B cell (primary cell): ENCODE measurements at regions not wholly inside any gene's neighbourhood (a gene's known extent, or its start where the extent isn't known, plus 50 kb on each side); places are given as distances from the start of the nearest gene placed in this dataset.

Experiments
- ATAC-seq: fragments of 200-7000 bp; cut with Tn5 transposase; one replicate; pipeline ENCODE4 v1.10.0; 2021; ENCODE audit warnings: low read depth, mild to moderate bottlenecking, moderate number of reproducible peaks, moderate library complexity
- CTCF ChIA-PET: fragments of 350-600 bp; sonication (Branson Sonifier 250); formaldehyde crosslinking; loops from one replicate; lab custom pipeline; 2021; ENCODE audit warnings: antibody characterized with exemption, inconsistent platforms; lab: Charles Lee
- POLR2A ChIA-PET: fragments of 350-600 bp; sonication (Branson Sonifier 250); formaldehyde crosslinking; loops from one replicate; lab custom pipeline; 2021; ENCODE audit warnings: antibody characterized with exemption; lab: Charles Lee
- DNase-seq: peaks from one replicate; pipeline ENCODE4 v3.0.0; 2013
- H2AFZ ChIP-seq: 2 replicates; pipeline ENCODE4 v1.6.1; 2012; ENCODE audit warnings: mild to moderate bottlenecking, low read depth, low read length; ENCODE audit not compliant: insufficient read depth, poor library complexity, severe bottlenecking
- H3K27ac ChIP-seq, 2 donors: 1 replicate in 1 of 2; 2 replicates in 1 of 2; pipeline ENCODE4 v1.5.1; 2012 to 2013; ENCODE audit warnings: low read length in 2 of 2, mild to moderate bottlenecking in 2 of 2, moderate library complexity in 1 of 2
- H3K27me3 ChIP-seq, 4 experiments: fragments of 200-600 bp in 1 of 4; sonication (generic) in 1 of 4; replicated peaks in 1 of 4; 1 replicate in 2 of 4; 2 replicates in 2 of 4; pipeline versions ENCODE4 v1.6.1 to v1.7.0; 2013 to 2016; ENCODE audit warnings: low read length in 3 of 4, mild to moderate bottlenecking in 2 of 4, mixed read lengths in 1 of 4, moderate library complexity in 1 of 4; ENCODE audit not compliant: insufficient read depth in 4 of 4, control insufficient read depth in 3 of 4; ENCODE audit errors: control extremely low read depth in 1 of 4
- H3K36me3 ChIP-seq, 2 experiments: replicated peaks in 1 of 2; 1 replicate in 1 of 2; 2 replicates in 1 of 2; pipeline versions ENCODE4 v1.6.1 to v1.7.1; 2013; ENCODE audit warnings: low read length in 1 of 2; ENCODE audit not compliant: insufficient read depth in 2 of 2, control insufficient read depth in 1 of 2; ENCODE audit errors: control extremely low read depth in 1 of 2, extremely low read depth in 1 of 2
- H3K4me1 ChIP-seq, 2 donors: fragments of 200-600 bp in 1 of 2; sonication (generic) in 1 of 2; 1 replicate in 1 of 2; 2 replicates in 1 of 2; pipeline versions ENCODE4 v1.5.1 to v1.6.1; 2013 to 2017; ENCODE audit warnings: low read length in 2 of 2; ENCODE audit not compliant: control insufficient read depth in 2 of 2, insufficient read depth in 2 of 2
- H3K4me2 ChIP-seq: replicated peaks from 2 replicates; pipeline ENCODE3; 2012; ENCODE audit warnings: mild to moderate bottlenecking, low read depth, low read length; ENCODE audit not compliant: poor library complexity, severe bottlenecking
- H3K4me3 ChIP-seq, 5 experiments: fragments of 200-600 bp in 1 of 5; sonication (generic) in 1 of 5; 1 replicate in 3 of 5; 2 replicates in 2 of 5; pipeline versions ENCODE4 v1.5.1 to v1.7.0; 2011 to 2016; ENCODE audit warnings: low read length in 4 of 5, mild to moderate bottlenecking in 4 of 5, low read depth in 2 of 5, control low read depth in 1 of 5, moderate library complexity in 1 of 5; ENCODE audit not compliant: insufficient read depth in 1 of 5; ENCODE audit errors: control extremely low read depth in 1 of 5, extremely low read depth in 1 of 5
- H3K79me2 ChIP-seq: fragments of 200-600 bp; sonication (generic); one replicate; pipeline ENCODE4 v1.6.0; 2016; ENCODE audit warnings: low read length; ENCODE audit not compliant: control insufficient read depth, insufficient read depth
- H3K9ac ChIP-seq: fragments of 200-600 bp; sonication (generic); 2 replicates; pipeline ENCODE4 v1.6.1; 2017; ENCODE audit warnings: mild to moderate bottlenecking, low read length, moderate library complexity
- H3K9me3 ChIP-seq, 3 donors: one replicate each; pipeline versions ENCODE4 v1.6.1 to v1.7.1; 2013; ENCODE audit warnings: low read length in 2 of 3; ENCODE audit not compliant: control insufficient read depth in 2 of 3, insufficient read depth in 1 of 3; ENCODE audit errors: control extremely low read depth in 1 of 3
- H4K20me1 ChIP-seq: 2 replicates; pipeline ENCODE4 v1.6.0; 2012; ENCODE audit warnings: mild to moderate bottlenecking, low read length; ENCODE audit not compliant: insufficient read depth, control insufficient read depth, poor library complexity, severe bottlenecking
- H3K27ac Mint-ChIP-seq: one replicate; pipeline ENCODE4 v1.8.0; 2021; ENCODE audit warnings: mixed read lengths
- H3K27me3 Mint-ChIP-seq: one replicate; pipeline ENCODE4 v1.8.0; 2021; ENCODE audit warnings: mixed read lengths
- H3K4me1 Mint-ChIP-seq: one replicate; pipeline ENCODE4 v1.8.0; 2021; ENCODE audit warnings: mixed read lengths
- H3K4me3 Mint-ChIP-seq: one replicate; pipeline ENCODE4 v1.8.0; 2021; ENCODE audit warnings: mixed read lengths
- H3K9me3 Mint-ChIP-seq: one replicate; pipeline ENCODE4 v1.8.0; 2022; ENCODE audit warnings: mixed read lengths; ENCODE audit not compliant: insufficient read depth
- CTCF ChIP-seq: fragments of 200-600 bp; IDR thresholded peaks from one replicate; pipeline ENCODE4 v1.8.0; 2022; ENCODE audit warnings: antibody characterized with exemption, mild to moderate bottlenecking
- EZH2 ChIP-seq: IDR thresholded peaks from 2 replicates; pipeline ENCODE4 v1.6.1; 2012; ENCODE audit warnings: borderline replicate concordance, low read depth, mild to moderate bottlenecking, moderate library complexity, low read length; ENCODE audit not compliant: insufficient read depth, poor library complexity, severe bottlenecking
- WGBS: methylation state at CpG from one replicate; pipeline ENCODE4 v1.1.5; 2013; ENCODE audit warnings: missing lambda C conversion rate; ENCODE audit not compliant: insufficient coverage; 5-methylcytosine and 5-hydroxymethylcytosine counted together
- intact Hi-C: fragments of 100-400 bp; cut with micrococcal nuclease; formaldehyde crosslinking; loops from one replicate; pipeline ENCODE4 v1.10.0; 2022

- Histone ChIP-seq H3K4me2 (no peak overlapping the region), H3K9ac (no peak overlapping the region), H3K36me3 (no peaks in the 10 kb centered on the region), H3K27ac (no peak overlapping the region), H3K4me3 (no peak overlapping the region), H3K4me1 (no peaks in the 10 kb centered on the region), H2AFZ (no peak overlapping the region), H3K79me2 (no peaks in the 10 kb centered on the region), H3K9me3 (no peaks in the 10 kb centered on the region), H4K20me1 (no peaks in the 10 kb centered on the region), H3K27me3 (peaks cover 0 to 5% (median under 1%) of the 10 kb centered on the region in 4 experiments)
- intact Hi-C loops = no loop called here
- DNase-seq (no peak), ATAC-seq (no peak)
- ChIA-PET CTCF (no interaction called here), POLR2A (no interaction called here)
- H3K27me3 Mint-ChIP-seq = peaks cover 21% of the 10 kb centered on the region
- TF ChIP-seq EZH2 = no peak
- TF ChIP-seq CTCF = no peak
- H3K9me3 Mint-ChIP-seq = no peaks in the 10 kb centered on the region
- no CpG with 5 or more reads among the region's 1 CpG for WGBS
- H3K4me1 Mint-ChIP-seq = no peaks in the 10 kb centered on the region
- H3K27ac Mint-ChIP-seq = no peak overlapping the region
- H3K4me3 Mint-ChIP-seq = no peak overlapping the region
These were observed 647.3 kb upstream of the GRAMD2B start for GRCh38 chr5:125775896-125776295.

- H2AFZ ChIP-seq = no peak overlapping the region
- no peaks in the 10 kb centered on the region for H3K4me1 Mint-ChIP-seq
- TF ChIP-seq CTCF = no peak
- no peak for TF ChIP-seq EZH2
- ChIA-PET POLR2A (no interaction called here), CTCF (interaction anchor here (0.6 kb wide), 1 partner anchor 983 kb away, joined by 3 read pairs; no protein-coding TSS in a partner anchor)
- DNase-seq (no peak), ATAC-seq (no peak)
- no peak overlapping the region for H3K27ac Mint-ChIP-seq
- H3K27me3 Mint-ChIP-seq = peaks cover 16% of the 10 kb centered on the region
- intact Hi-C loops = no loop called here
- H4K20me1 ChIP-seq = no peaks in the 10 kb centered on the region
- H3K36me3 ChIP-seq = no peaks in the 10 kb centered on the region
- no peak overlapping the region for H3K4me2 ChIP-seq
- no peaks in the 10 kb centered on the region for H3K79me2 ChIP-seq
- H3K4me1 ChIP-seq = no peaks in the 10 kb centered on the region
- no peak overlapping the region for H3K4me3 ChIP-seq
- H3K9me3 ChIP-seq = no peaks in the 10 kb centered on the region
- H3K27ac ChIP-seq = no peak overlapping the region
- no peaks in the 10 kb centered on the region for H3K9me3 Mint-ChIP-seq
- WGBS = 100% methylated on average over 1 of the region's 3 CpGs
- peaks cover 0 to 5% (median 0%) of the 10 kb centered on the region in 4 experiments for H3K27me3 ChIP-seq
- no peak overlapping the region for H3K9ac ChIP-seq
- no peak overlapping the region for H3K4me3 Mint-ChIP-seq
These were observed 646.5 kb upstream of the GRAMD2B start for GRCh38 chr5:125776656-125777139.
